WTC11 (cell line): ENCODE measurements at regions not wholly inside any gene's neighbourhood (a gene's known extent, or its start where the extent isn't known, plus 50 kb on each side); places are given as distances from the start of the nearest gene placed in this dataset.
A peak's percentile ranks its signal among the peaks of the same experiment; 100 is the strongest.

Experiments used
- ATAC-seq: fragments of 200-7000 bp; cut with Tn5 transposase; 2 replicates; pipeline ENCODE4 v1.10.0; 2021; ENCODE audit warnings: mild to moderate bottlenecking, moderate library complexity
- CTCF ChIA-PET: fragments of 300-600 bp; sonication (Branson Sonifier 250); formaldehyde crosslinking; loops from one replicate; lab custom pipeline; 2021; ENCODE audit warnings: antibody characterized with exemption; lab: Charles Lee
- POLR2A ChIA-PET: fragments of 350-600 bp; sonication (Branson Sonifier 250); formaldehyde crosslinking; loops from one replicate; lab custom pipeline; 2021; ENCODE audit warnings: antibody characterized with exemption; lab: Charles Lee
- DNase-seq: peaks from one replicate; pipeline ENCODE4 v3.0.0; 2021; ENCODE audit warnings: low spot score
- H3K27ac Mint-ChIP-seq: 2 replicates; pipeline ENCODE4 v1.8.0; 2021; ENCODE audit warnings: mixed read lengths
- H3K27me3 Mint-ChIP-seq: 2 replicates; pipeline ENCODE4 v1.8.0; 2021; ENCODE audit warnings: low read depth, mild to moderate bottlenecking, moderate library complexity, mixed read lengths
- H3K36me3 Mint-ChIP-seq: 2 replicates; pipeline ENCODE4 v1.8.0; 2021; ENCODE audit warnings: mixed read lengths
- H3K4me1 Mint-ChIP-seq: 2 replicates; pipeline ENCODE4 v1.8.0; 2022; ENCODE audit warnings: mixed read lengths
- H3K4me3 Mint-ChIP-seq: 2 replicates; pipeline ENCODE4 v1.8.0; 2021; ENCODE audit warnings: mild to moderate bottlenecking, moderate library complexity, mixed read lengths
- H3K9me3 Mint-ChIP-seq: 2 replicates; pipeline ENCODE4 v1.8.0; 2021; ENCODE audit warnings: mixed read lengths
- ESRRA ChIP-seq: sonication (generic); formaldehyde crosslinking; IDR thresholded peaks from 2 replicates; pipeline ENCODE4 v1.8.1; 2022; ENCODE audit warnings: mild to moderate bottlenecking, missing genetic modification reagents, borderline replicate concordance
- ETV6 ChIP-seq: sonication (generic); formaldehyde crosslinking; IDR thresholded peaks from 2 replicates; pipeline ENCODE4 v1.8.1; 2022; ENCODE audit warnings: mild to moderate bottlenecking, missing genetic modification reagents
- GTF2I ChIP-seq: fragments of 250-450 bp; sonication (Bioruptor Pico); conservative IDR thresholded peaks from 2 replicates; pipeline ENCODE4 v1.4.0; 2021; ENCODE audit warnings: mild to moderate bottlenecking
- RORB ChIP-seq: fragments of 250-450 bp; sonication (Bioruptor Pico); IDR thresholded peaks from 2 replicates; pipeline ENCODE4 v1.9.0; 2021; ENCODE audit warnings: mild to moderate bottlenecking
- SMAD4 ChIP-seq: sonication (generic); formaldehyde crosslinking; IDR thresholded peaks from 2 replicates; pipeline ENCODE4 v1.8.0; 2022; ENCODE audit warnings: mild to moderate bottlenecking, missing genetic modification reagents
- SP1 ChIP-seq: sonication (generic); formaldehyde crosslinking; conservative IDR thresholded peaks from 2 replicates; pipeline ENCODE4 v1.8.1; 2022; ENCODE audit warnings: missing genetic modification reagents
- ZNF121 ChIP-seq: sonication (generic); formaldehyde crosslinking; IDR thresholded peaks from 2 replicates; pipeline ENCODE4 v1.8.0; 2023; ENCODE audit warnings: missing genetic modification reagents
- ZNF396 ChIP-seq: fragments of 250-450 bp; sonication (Bioruptor Pico); IDR thresholded peaks from 2 replicates; pipeline ENCODE4 v1.8.0; 2021; ENCODE audit warnings: mild to moderate bottlenecking, moderate library complexity, borderline replicate concordance
- ZNF416 ChIP-seq: fragments of 250-450 bp; sonication (Bioruptor Pico); IDR thresholded peaks from 2 replicates; pipeline ENCODE4 v1.9.0; 2021; ENCODE audit warnings: mild to moderate bottlenecking, inconsistent platforms
- ZNF671 ChIP-seq: fragments of 250-450 bp; sonication (Bioruptor Pico); IDR thresholded peaks from 2 replicates; pipeline ENCODE4 v1.8.0; 2021; ENCODE audit warnings: mild to moderate bottlenecking
- TF ChIP-seq, protein P1 (sequence below): sonication (generic); formaldehyde crosslinking; IDR thresholded peaks from 2 replicates; pipeline ENCODE4 v1.8.0; 2022; ENCODE audit warnings: mild to moderate bottlenecking, missing genetic modification reagents
- TF ChIP-seq, protein P2 (sequence below): sonication (generic); formaldehyde crosslinking; IDR thresholded peaks from 2 replicates; pipeline ENCODE4 v1.8.0; 2022; ENCODE audit warnings: missing genetic modification reagents
- TF ChIP-seq, protein P3 (sequence below): fragments of 250-450 bp; sonication (Bioruptor Pico); IDR thresholded peaks from 2 replicates; pipeline ENCODE4 v1.9.0; 2021; ENCODE audit warnings: mild to moderate bottlenecking
- TF ChIP-seq, protein P4 (sequence below): sonication (generic); formaldehyde crosslinking; IDR thresholded peaks from 2 replicates; pipeline ENCODE4 v1.8.1; 2022; ENCODE audit warnings: low read depth, missing genetic modification reagents, borderline replicate concordance
- TF ChIP-seq, protein P5 (sequence below): sonication (generic); formaldehyde crosslinking; IDR thresholded peaks from 2 replicates; pipeline ENCODE4 v1.8.1; 2022; ENCODE audit warnings: low read depth, mild to moderate bottlenecking, moderate library complexity, missing genetic modification reagents, borderline replicate concordance
- TF ChIP-seq, protein P6 (sequence below): sonication (generic); formaldehyde crosslinking; IDR thresholded peaks from 2 replicates; pipeline ENCODE4 v1.8.0; 2023; ENCODE audit warnings: missing genetic modification reagents
- TF ChIP-seq, protein P7 (sequence below): sonication (generic); formaldehyde crosslinking; IDR thresholded peaks from 2 replicates; pipeline ENCODE4 v1.8.0; 2022; ENCODE audit warnings: mild to moderate bottlenecking, missing genetic modification reagents
- TF ChIP-seq, protein P8 (sequence below): sonication (generic); formaldehyde crosslinking; IDR thresholded peaks from 2 replicates; pipeline ENCODE4 v1.8.1; 2023; ENCODE audit warnings: mild to moderate bottlenecking, missing genetic modification reagents

DNA sequence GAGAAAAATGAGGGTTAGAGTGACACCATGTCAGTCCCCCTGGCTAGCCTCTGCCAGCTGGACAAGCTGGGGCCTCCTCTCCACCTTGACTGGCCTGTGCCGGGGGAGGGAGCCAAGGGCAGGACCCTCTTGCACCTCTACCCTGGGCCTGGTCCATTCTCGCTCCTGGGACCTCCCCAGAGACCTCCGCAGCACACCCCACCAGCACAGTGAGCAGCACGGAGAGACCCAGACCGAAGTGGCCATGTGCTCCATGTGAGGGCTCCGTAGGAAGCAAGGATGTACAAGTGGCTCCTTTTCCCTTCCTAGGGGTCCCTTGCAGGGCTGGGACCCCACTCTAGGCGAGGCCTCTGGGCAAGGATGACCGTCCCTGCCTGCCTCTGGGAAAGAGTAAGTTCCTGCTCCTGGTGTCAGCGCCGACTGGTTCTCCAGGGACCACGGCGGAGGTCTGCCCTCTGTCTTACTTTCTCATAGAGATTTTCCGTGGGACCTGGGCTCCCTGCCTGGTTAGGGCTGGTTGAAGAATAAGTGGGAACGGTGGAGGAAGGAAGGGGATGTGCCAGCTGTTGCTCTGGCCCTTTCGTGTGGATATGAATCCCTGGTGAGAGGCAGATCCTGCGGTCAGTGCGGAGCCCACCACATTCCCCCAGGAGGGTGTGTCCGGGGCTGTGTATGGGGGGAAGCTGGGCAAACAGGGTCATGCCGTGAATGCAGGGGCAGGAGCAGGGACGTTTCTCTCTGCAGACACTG lies 124.2 kb downstream of the METRNL start:
- peak; percentile 4 for DNase-seq
- Mint-ChIP-seq H3K36me3 (peaks cover 32% of the 10 kb centered on the region), H3K27me3 (peaks cover 2% of the 10 kb centered on the region), H3K9me3 (peaks cover 51% of the 10 kb centered on the region), H3K4me1 (no peaks in the 10 kb centered on the region)
- POLR2A ChIA-PET: no interaction called here
- TF ChIP-seq, protein P1, sequence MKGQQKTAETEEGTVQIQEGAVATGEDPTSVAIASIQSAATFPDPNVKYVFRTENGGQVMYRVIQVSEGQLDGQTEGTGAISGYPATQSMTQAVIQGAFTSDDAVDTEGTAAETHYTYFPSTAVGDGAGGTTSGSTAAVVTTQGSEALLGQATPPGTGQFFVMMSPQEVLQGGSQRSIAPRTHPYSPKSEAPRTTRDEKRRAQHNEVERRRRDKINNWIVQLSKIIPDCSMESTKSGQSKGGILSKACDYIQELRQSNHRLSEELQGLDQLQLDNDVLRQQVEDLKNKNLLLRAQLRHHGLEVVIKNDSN (CRISPR knock-in tag): no peak
- TF ChIP-seq, protein P2, sequence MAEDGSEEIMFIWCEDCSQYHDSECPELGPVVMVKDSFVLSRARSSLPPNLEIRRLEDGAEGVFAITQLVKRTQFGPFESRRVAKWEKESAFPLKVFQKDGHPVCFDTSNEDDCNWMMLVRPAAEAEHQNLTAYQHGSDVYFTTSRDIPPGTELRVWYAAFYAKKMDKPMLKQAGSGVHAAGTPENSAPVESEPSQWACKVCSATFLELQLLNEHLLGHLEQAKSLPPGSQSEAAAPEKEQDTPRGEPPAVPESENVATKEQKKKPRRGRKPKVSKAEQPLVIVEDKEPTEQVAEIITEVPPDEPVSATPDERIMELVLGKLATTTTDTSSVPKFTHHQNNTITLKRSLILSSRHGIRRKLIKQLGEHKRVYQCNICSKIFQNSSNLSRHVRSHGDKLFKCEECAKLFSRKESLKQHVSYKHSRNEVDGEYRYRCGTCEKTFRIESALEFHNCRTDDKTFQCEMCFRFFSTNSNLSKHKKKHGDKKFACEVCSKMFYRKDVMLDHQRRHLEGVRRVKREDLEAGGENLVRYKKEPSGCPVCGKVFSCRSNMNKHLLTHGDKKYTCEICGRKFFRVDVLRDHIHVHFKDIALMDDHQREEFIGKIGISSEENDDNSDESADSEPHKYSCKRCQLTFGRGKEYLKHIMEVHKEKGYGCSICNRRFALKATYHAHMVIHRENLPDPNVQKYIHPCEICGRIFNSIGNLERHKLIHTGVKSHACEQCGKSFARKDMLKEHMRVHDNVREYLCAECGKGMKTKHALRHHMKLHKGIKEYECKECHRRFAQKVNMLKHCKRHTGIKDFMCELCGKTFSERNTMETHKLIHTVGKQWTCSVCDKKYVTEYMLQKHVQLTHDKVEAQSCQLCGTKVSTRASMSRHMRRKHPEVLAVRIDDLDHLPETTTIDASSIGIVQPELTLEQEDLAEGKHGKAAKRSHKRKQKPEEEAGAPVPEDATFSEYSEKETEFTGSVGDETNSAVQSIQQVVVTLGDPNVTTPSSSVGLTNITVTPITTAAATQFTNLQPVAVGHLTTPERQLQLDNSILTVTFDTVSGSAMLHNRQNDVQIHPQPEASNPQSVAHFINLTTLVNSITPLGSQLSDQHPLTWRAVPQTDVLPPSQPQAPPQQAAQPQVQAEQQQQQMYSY: no peak
- no peak for TF ChIP-seq RORB (CRISPR knock-in tag)
- TF ChIP-seq, protein P3, sequence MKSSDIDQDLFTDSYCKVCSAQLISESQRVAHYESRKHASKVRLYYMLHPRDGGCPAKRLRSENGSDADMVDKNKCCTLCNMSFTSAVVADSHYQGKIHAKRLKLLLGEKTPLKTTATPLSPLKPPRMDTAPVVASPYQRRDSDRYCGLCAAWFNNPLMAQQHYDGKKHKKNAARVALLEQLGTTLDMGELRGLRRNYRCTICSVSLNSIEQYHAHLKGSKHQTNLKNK: no peak
- TF ChIP-seq, protein P4, sequence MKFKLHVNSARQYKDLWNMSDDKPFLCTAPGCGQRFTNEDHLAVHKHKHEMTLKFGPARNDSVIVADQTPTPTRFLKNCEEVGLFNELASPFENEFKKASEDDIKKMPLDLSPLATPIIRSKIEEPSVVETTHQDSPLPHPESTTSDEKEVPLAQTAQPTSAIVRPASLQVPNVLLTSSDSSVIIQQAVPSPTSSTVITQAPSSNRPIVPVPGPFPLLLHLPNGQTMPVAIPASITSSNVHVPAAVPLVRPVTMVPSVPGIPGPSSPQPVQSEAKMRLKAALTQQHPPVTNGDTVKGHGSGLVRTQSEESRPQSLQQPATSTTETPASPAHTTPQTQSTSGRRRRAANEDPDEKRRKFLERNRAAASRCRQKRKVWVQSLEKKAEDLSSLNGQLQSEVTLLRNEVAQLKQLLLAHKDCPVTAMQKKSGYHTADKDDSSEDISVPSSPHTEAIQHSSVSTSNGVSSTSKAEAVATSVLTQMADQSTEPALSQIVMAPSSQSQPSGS: no peak
- TF ChIP-seq, protein P5, sequence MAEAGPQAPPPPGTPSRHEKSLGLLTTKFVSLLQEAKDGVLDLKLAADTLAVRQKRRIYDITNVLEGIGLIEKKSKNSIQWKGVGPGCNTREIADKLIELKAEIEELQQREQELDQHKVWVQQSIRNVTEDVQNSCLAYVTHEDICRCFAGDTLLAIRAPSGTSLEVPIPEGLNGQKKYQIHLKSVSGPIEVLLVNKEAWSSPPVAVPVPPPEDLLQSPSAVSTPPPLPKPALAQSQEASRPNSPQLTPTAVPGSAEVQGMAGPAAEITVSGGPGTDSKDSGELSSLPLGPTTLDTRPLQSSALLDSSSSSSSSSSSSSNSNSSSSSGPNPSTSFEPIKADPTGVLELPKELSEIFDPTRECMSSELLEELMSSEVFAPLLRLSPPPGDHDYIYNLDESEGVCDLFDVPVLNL (CRISPR knock-in tag): no peak
- no peak for TF ChIP-seq SMAD4
- TF ChIP-seq ZNF671 (CRISPR knock-in tag): no peak
- no peak for TF ChIP-seq ZNF396 (CRISPR knock-in tag)
- TF ChIP-seq GTF2I (CRISPR knock-in tag): no peak
- TF ChIP-seq ESRRA (CRISPR knock-in tag): no peak
- TF ChIP-seq, protein P6, sequence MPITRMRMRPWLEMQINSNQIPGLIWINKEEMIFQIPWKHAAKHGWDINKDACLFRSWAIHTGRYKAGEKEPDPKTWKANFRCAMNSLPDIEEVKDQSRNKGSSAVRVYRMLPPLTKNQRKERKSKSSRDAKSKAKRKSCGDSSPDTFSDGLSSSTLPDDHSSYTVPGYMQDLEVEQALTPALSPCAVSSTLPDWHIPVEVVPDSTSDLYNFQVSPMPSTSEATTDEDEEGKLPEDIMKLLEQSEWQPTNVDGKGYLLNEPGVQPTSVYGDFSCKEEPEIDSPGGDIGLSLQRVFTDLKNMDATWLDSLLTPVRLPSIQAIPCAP (CRISPR knock-in tag): no peak
- TF ChIP-seq, protein P7, sequence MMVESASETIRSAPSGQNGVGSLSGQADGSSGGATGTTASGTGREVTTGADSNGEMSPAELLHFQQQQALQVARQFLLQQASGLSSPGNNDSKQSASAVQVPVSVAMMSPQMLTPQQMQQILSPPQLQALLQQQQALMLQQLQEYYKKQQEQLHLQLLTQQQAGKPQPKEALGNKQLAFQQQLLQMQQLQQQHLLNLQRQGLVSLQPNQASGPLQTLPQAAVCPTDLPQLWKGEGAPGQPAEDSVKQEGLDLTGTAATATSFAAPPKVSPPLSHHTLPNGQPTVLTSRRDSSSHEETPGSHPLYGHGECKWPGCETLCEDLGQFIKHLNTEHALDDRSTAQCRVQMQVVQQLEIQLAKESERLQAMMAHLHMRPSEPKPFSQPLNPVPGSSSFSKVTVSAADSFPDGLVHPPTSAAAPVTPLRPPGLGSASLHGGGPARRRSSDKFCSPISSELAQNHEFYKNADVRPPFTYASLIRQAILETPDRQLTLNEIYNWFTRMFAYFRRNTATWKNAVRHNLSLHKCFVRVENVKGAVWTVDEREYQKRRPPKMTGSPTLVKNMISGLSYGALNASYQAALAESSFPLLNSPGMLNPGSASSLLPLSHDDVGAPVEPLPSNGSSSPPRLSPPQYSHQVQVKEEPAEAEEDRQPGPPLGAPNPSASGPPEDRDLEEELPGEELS: no peak
- TF ChIP-seq, protein P8, sequence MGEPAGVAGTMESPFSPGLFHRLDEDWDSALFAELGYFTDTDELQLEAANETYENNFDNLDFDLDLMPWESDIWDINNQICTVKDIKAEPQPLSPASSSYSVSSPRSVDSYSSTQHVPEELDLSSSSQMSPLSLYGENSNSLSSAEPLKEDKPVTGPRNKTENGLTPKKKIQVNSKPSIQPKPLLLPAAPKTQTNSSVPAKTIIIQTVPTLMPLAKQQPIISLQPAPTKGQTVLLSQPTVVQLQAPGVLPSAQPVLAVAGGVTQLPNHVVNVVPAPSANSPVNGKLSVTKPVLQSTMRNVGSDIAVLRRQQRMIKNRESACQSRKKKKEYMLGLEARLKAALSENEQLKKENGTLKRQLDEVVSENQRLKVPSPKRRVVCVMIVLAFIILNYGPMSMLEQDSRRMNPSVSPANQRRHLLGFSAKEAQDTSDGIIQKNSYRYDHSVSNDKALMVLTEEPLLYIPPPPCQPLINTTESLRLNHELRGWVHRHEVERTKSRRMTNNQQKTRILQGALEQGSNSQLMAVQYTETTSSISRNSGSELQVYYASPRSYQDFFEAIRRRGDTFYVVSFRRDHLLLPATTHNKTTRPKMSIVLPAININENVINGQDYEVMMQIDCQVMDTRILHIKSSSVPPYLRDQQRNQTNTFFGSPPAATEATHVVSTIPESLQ: no peak
- no peak for TF ChIP-seq SP1 (CRISPR knock-in tag)
- TF ChIP-seq ZNF416: no peak
- no peak for TF ChIP-seq ZNF121
- TF ChIP-seq ETV6 (CRISPR knock-in tag): no peak
- TF ChIP-seq, all 79 proteins: peak for 0
- no peak for ATAC-seq
- H3K4me3 Mint-ChIP-seq: no peak overlapping the region
- CTCF ChIA-PET: no interaction called here
- H3K27ac Mint-ChIP-seq: no peak overlapping the region
